OCI-LY7 (cell line): ENCODE measurements at regions not wholly inside any gene's neighbourhood (a gene's known extent, or its start where the extent isn't known, plus 50 kb on each side); places are given as distances from the start of the nearest gene placed in this dataset.

Experiments used
- CTCF ChIP-seq: fragments of 200-600 bp; sonication (generic); conservative IDR thresholded peaks from 2 replicates; pipeline ENCODE4 v1.5.1; 2014; ENCODE audit warnings: mild to moderate bottlenecking, antibody characterized with exemption, low read length, moderate library complexity, mixed read lengths
- EZH2phosphoT487 ChIP-seq: fragments of 200-600 bp; sonication (generic); IDR thresholded peaks from 2 replicates; pipeline ENCODE4 v1.6.1; 2018; ENCODE audit warnings: low read depth, borderline replicate concordance, mild to moderate bottlenecking, mixed run types, antibody characterized with exemption, low read length, moderate library complexity, mixed read lengths

DNA sequence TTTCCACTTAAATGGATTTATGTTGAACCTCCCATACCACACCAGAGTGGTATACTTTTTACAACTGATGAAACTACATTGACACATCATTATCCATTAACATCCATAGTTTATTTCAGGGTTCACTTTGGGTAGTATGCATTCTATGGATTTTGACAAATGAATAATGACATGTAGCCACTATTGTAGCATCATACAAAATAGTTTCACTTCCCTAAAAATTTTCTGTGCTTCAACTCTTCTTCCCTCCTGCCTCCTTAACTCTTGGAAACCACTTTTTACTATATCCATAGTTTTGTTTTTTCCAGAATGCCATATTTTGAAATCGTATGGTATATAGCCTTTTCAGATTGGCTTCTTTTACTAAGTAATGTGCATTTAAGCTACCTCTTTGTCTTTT is 199.5 kb upstream of the TMEM196 start:
- TF ChIP-seq CTCF: no peak
- no peak for TF ChIP-seq EZH2phosphoT487
